WTC11 (cell line): ENCODE measurements at regions not wholly inside any gene's neighbourhood (a gene's known extent, or its start where the extent isn't known, plus 50 kb on each side); places are given as distances from the start of the nearest gene placed in this dataset.

Source experiments
- ATAC-seq: fragments of 200-7000 bp; cut with Tn5 transposase; 2 replicates; pipeline ENCODE4 v1.10.0; 2021; ENCODE audit warnings: mild to moderate bottlenecking, moderate library complexity
- CTCF ChIA-PET: fragments of 300-600 bp; sonication (Branson Sonifier 250); formaldehyde crosslinking; loops from one replicate; lab custom pipeline; 2021; ENCODE audit warnings: antibody characterized with exemption; lab: Charles Lee
- POLR2A ChIA-PET: fragments of 350-600 bp; sonication (Branson Sonifier 250); formaldehyde crosslinking; loops from one replicate; lab custom pipeline; 2021; ENCODE audit warnings: antibody characterized with exemption; lab: Charles Lee
- DNase-seq: peaks from one replicate; pipeline ENCODE4 v3.0.0; 2021; ENCODE audit warnings: low spot score
- H3K27ac Mint-ChIP-seq: 2 replicates; pipeline ENCODE4 v1.8.0; 2021; ENCODE audit warnings: mixed read lengths
- H3K27me3 Mint-ChIP-seq: 2 replicates; pipeline ENCODE4 v1.8.0; 2021; ENCODE audit warnings: low read depth, mild to moderate bottlenecking, moderate library complexity, mixed read lengths
- H3K36me3 Mint-ChIP-seq: 2 replicates; pipeline ENCODE4 v1.8.0; 2021; ENCODE audit warnings: mixed read lengths
- H3K4me1 Mint-ChIP-seq: 2 replicates; pipeline ENCODE4 v1.8.0; 2022; ENCODE audit warnings: mixed read lengths
- H3K4me3 Mint-ChIP-seq: 2 replicates; pipeline ENCODE4 v1.8.0; 2021; ENCODE audit warnings: mild to moderate bottlenecking, moderate library complexity, mixed read lengths
- H3K9me3 Mint-ChIP-seq: 2 replicates; pipeline ENCODE4 v1.8.0; 2021; ENCODE audit warnings: mixed read lengths
- ARID4B ChIP-seq: sonication (generic); formaldehyde crosslinking; IDR thresholded peaks from 2 replicates; pipeline ENCODE4 v1.8.0; 2023; ENCODE audit warnings: missing genetic modification reagents, mild to moderate bottlenecking, borderline replicate concordance
- ATF2 ChIP-seq: sonication (generic); formaldehyde crosslinking; IDR thresholded peaks from 2 replicates; pipeline ENCODE4 v1.8.1; 2022; ENCODE audit warnings: low read depth, missing genetic modification reagents, borderline replicate concordance
- CDX4 ChIP-seq: fragments of 250-450 bp; sonication (Bioruptor Pico); IDR thresholded peaks from 2 replicates; pipeline ENCODE4 v1.9.0; 2021; ENCODE audit warnings: moderate library complexity, mild to moderate bottlenecking, inconsistent platforms, borderline replicate concordance
- CREB1 ChIP-seq: sonication (generic); formaldehyde crosslinking; IDR thresholded peaks from 2 replicates; pipeline ENCODE4 v1.8.0; 2023; ENCODE audit warnings: mild to moderate bottlenecking, missing genetic modification reagents
- ELF4 ChIP-seq: sonication (generic); formaldehyde crosslinking; IDR thresholded peaks from 2 replicates; pipeline ENCODE4 v1.8.1; 2022; ENCODE audit warnings: low read depth, mild to moderate bottlenecking, moderate library complexity, missing genetic modification reagents
- EMX1 ChIP-seq: fragments of 250-450 bp; sonication (Bioruptor Pico); IDR thresholded peaks from 2 replicates; pipeline ENCODE4 v1.8.0; 2021; ENCODE audit warnings: mild to moderate bottlenecking
- ESRRA ChIP-seq: sonication (generic); formaldehyde crosslinking; IDR thresholded peaks from 2 replicates; pipeline ENCODE4 v1.8.1; 2022; ENCODE audit warnings: mild to moderate bottlenecking, missing genetic modification reagents, borderline replicate concordance
- ETV6 ChIP-seq: sonication (generic); formaldehyde crosslinking; IDR thresholded peaks from 2 replicates; pipeline ENCODE4 v1.8.1; 2022; ENCODE audit warnings: mild to moderate bottlenecking, missing genetic modification reagents
- GABPB1 ChIP-seq: sonication (generic); formaldehyde crosslinking; IDR thresholded peaks from 2 replicates; pipeline ENCODE4 v1.8.1; 2023; ENCODE audit warnings: mild to moderate bottlenecking, missing genetic modification reagents
- GRHL2 ChIP-seq: fragments of 250-450 bp; sonication (Bioruptor Pico); IDR thresholded peaks from 2 replicates; pipeline ENCODE4 v1.8.0; 2022; ENCODE audit warnings: mild to moderate bottlenecking, moderate library complexity; ENCODE audit not compliant: insufficient replicate concordance, severe bottlenecking
- HMGXB4 ChIP-seq: sonication (generic); formaldehyde crosslinking; IDR thresholded peaks from 2 replicates; pipeline ENCODE4 v1.8.1; 2023; ENCODE audit warnings: mild to moderate bottlenecking, moderate library complexity, missing genetic modification reagents
- NFE2L1 ChIP-seq: sonication (generic); formaldehyde crosslinking; IDR thresholded peaks from 2 replicates; pipeline ENCODE4 v1.8.1; 2023; ENCODE audit warnings: missing genetic modification reagents
- NR2C2 ChIP-seq: sonication (generic); formaldehyde crosslinking; IDR thresholded peaks from 2 replicates; pipeline ENCODE4 v1.8.0; 2022; ENCODE audit warnings: mild to moderate bottlenecking, missing genetic modification reagents
- PREB ChIP-seq: sonication (generic); formaldehyde crosslinking; IDR thresholded peaks from 2 replicates; pipeline ENCODE4 v1.8.1; 2022; ENCODE audit warnings: mild to moderate bottlenecking, missing genetic modification reagents, moderate library complexity, borderline replicate concordance
- TP53 ChIP-seq: sonication (generic); formaldehyde crosslinking; IDR thresholded peaks from 2 replicates; pipeline ENCODE4 v1.8.1; 2023; ENCODE audit warnings: mild to moderate bottlenecking, missing genetic modification reagents
- USF1 ChIP-seq: sonication (generic); formaldehyde crosslinking; IDR thresholded peaks from 2 replicates; pipeline ENCODE4 v1.8.0; 2022; ENCODE audit warnings: mild to moderate bottlenecking, missing genetic modification reagents
- ZNF263 ChIP-seq: sonication (generic); formaldehyde crosslinking; IDR thresholded peaks from 2 replicates; pipeline ENCODE4 v1.8.1; 2022; ENCODE audit warnings: low read depth, mild to moderate bottlenecking, moderate library complexity, missing genetic modification reagents

- ChIA-PET POLR2A (no interaction called here), CTCF (no interaction called here)
- no peak for TF ChIP-seq NFE2L1 (CRISPR knock-in tag)
- TF ChIP-seq ZNF263 = no peak
- no peak for TF ChIP-seq ARID4B (CRISPR knock-in tag)
- no peak for TF ChIP-seq ESRRA (CRISPR knock-in tag)
- TF ChIP-seq TP53 = no peak
- no peak for TF ChIP-seq PREB
- no peak for TF ChIP-seq NR2C2 (CRISPR knock-in tag)
- no peak for TF ChIP-seq GABPB1 (CRISPR knock-in tag)
- no peak for TF ChIP-seq CREB1 (CRISPR knock-in tag)
- TF ChIP-seq ETV6 (CRISPR knock-in tag) = no peak
- TF ChIP-seq EMX1 (CRISPR knock-in tag) = no peak
- no peak for TF ChIP-seq ELF4 (CRISPR knock-in tag)
- no peak for TF ChIP-seq USF1 (CRISPR knock-in tag)
- no peak for TF ChIP-seq CDX4 (CRISPR knock-in tag)
- TF ChIP-seq HMGXB4 (CRISPR knock-in tag) = no peak
- no peak for TF ChIP-seq GRHL2
- TF ChIP-seq ATF2 (CRISPR knock-in tag) = no peak
- no peak for ATAC-seq
- Mint-ChIP-seq H3K36me3 (no peaks in the 10 kb centered on the region), H3K9me3 (no peaks in the 10 kb centered on the region), H3K27ac (no peak overlapping the region), H3K27me3 (no peaks in the 10 kb centered on the region), H3K4me3 (no peak overlapping the region), H3K4me1 (no peaks in the 10 kb centered on the region)
- DNase-seq = no peak
Observed at GRCh38 chr11:81337756-81338155, 1395.9 kb downstream of the FAM181B start.
